Umbilical cord (tissue), 1 donor: ENCODE measurements at regions not wholly inside any gene's neighbourhood (a gene's known extent, or its start where the extent isn't known, plus 50 kb on each side); places are given as distances from the start of the nearest gene placed in this dataset.
A peak's percentile ranks its signal among the peaks of the same experiment; 100 is the strongest.

ENCODE experiments used
- DNase-seq: peaks from one replicate; pipeline ENCODE4 v3.0.0-alpha.2; 2015; ENCODE audit warnings: low spot score

DNA sequence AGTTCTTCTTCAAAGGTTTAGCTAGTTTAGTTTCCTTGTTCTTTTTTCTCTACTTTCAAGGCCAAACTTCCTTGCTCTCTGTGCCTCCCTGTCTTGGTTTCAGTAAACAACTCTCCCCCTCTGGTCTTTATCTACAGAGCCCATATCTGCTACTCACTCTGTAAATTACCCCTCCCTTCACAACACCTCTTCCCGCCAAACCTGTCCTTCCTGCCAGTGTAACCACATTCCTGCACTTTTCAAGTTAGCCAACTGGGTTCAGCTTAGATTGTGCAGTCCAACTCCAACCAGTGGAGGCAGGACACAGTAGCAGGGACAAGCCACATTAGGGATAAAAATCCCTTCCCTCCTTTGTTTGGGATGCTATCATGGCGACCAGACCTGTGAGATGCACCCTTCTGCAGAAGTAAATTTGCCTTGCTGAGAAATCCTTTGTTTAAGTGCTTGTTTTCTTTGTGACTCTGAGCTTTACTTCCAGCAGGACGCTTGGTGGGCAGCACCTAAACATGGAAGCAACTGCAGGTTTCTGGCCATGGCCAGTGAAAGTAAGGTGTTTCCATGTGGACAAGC lies 706.0 kb downstream of the KCNJ3 start:
- DNase-seq, result no peak

DNA sequence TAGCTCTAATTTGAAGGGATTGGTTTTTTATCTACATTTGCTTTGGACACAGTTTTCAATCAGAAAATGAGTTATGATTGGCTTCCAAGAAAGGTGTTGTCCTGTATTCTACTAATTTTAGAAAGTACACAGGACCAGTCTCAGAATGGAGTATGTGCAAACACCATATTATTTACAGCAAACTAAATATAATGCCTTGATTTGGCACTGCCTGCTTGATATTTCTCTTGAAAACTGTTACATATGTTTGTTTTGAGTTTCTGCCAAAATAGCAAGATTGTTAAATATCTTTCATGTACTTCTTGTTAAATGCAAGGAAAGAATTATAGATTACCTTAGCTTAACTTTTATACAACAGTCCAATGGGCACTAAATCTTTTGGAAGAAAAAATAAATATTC lies 694.9 kb downstream of the KCNJ3 start:
- DNase-seq, result no peak

DNA sequence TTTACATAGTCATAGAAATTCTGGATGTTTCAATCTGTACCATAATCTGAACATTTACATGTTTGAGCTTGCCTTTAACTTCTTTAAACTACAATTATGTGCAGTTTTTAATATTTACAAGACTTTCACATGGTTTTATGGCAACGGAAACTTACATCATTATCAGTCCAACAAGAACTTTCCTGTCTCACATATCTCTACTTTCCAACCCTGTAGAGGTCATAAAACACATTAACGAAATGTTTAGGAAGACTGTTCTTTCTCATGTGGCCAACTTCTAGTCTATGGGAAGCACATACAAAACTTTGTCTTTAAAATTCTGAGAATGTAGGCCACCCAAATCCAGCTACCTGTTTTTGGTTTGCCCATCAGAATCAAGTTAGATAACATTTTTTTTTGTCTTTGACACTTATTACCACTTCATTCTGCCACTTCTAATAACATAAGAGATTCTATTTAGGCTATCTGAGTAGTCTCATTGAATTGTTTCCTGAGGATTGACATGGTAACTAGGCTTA lies 693.2 kb downstream of the KCNJ3 start:
- DNase-seq, result peak; percentile 19

DNA sequence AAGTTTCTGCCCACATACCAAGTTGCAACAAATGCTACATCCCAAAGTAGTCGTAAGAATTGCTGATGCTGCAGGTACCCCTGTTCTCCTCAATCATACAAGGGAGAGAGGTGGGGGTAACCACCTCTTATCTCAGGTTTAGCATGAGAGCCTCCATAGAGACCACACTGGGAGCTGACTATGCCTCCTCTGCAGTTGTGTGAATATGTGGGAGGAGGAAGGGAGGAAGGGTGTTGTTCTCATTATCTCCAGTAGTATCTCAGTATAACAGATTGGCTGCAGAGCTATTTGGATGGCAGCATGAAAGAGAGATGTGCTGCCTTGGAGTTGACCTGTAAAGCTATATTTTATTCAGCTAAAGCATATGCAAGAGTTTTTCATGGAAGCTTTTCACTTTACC lies 690.7 kb downstream of the KCNJ3 start:
- no peak for DNase-seq

DNA sequence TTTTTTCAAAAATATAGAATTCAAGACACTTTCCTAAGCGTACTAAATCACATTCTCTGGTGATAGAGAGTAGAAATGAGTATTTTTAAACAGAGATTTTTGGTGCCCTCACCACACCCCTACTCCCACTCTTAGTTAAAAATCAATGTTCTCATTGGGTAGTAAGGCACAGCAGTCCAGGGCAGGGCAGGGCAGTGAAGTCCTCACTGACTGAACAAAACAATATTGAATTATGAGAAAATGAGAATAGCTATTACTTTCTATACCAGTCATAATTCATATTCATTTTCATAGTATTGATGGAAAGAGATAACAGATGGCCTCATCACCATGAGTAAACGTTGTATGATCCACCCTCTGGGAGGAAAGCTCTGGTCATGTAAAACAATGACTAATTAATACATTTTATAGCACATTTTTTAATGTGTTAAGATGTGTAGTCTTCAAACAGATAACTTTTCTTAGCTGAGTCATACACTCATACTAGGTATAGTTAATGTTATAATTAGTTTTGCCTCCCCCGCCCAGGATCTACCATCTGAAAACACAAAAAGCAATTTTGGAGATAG lies 686.1 kb downstream of the KCNJ3 start:
- no peak for DNase-seq

DNA sequence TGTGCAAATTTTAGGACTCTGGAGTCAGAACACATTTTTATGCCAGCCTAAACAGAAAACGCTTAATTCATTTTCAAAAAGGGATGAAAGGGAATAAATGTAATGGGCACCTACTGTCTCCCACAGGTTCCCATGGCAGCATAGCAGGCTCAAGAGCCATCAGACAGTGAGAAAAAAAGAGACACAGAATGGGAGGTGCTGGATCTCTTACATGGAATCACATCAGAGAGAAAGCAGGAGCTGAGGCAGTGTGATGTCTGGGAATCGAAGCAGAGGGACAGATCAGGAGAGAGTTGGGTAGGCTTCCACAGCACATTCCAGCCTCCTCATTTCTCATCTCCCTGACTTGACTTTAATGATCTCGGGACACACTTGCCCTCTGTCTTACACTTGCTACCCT lies 684.3 kb downstream of the KCNJ3 start:
- no peak for DNase-seq

DNA sequence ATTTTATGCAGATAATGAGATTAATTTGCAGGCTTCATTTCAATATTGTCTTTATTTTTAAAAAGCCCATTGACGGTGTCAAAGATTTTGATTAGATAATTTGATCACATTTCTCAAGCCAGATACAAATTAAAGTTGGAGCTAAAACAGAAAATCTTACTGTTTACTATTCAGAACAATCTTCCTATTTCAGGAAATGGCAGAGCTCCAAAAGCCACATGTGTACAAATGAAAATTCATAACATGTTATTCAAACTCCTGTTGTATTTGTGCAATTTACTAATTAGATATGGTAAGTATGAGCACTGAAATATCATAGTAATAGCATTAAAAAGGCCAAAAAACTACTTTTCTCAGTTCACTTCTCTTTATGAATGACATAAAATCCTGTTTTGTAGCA lies 682.9 kb downstream of the KCNJ3 start:
- no peak for DNase-seq

DNA sequence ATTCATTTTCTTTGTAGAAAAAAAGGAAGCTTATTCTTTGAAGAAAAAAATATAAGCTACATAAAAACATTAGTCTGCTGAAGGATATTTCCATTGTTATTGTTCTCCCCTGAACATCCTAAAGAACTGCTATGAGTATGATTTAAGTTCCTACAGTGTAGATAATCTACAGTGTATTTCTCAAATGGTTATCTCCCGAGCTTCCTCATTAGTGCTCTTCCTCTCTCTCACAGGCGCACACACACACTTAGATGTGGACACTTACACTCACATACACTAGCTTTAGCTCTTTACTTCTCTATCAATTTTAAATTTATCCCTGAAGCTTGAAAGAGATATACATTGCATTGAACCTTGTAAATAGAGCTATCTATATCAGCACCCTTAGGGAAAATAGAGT lies 681.0 kb downstream of the KCNJ3 start:
- DNase-seq, result no peak

DNA sequence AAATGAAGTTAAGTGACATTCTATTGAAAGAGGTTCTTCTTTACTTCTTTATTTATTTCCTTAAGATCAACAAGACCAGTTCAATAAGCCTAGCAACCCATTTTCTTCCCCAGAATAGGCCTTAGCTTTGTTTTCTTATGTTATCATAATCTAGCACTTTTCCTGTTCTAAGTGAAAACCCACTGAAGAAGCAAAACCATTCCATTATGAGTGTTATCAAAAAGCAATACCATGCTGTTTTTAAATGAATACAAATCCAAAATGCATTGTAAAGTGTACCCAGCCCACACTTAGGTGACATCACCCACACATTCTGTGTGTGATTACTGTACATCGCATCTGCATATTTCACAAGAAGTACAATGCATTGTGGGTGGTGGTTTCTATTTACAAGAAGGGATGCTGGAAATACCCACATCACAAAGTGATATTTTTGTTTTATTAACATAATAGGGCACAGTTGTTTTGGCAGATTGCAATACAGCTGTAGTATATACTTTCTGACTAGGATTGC lies 679.5 kb downstream of the KCNJ3 start:
- DNase-seq, result peak; percentile 25

DNA sequence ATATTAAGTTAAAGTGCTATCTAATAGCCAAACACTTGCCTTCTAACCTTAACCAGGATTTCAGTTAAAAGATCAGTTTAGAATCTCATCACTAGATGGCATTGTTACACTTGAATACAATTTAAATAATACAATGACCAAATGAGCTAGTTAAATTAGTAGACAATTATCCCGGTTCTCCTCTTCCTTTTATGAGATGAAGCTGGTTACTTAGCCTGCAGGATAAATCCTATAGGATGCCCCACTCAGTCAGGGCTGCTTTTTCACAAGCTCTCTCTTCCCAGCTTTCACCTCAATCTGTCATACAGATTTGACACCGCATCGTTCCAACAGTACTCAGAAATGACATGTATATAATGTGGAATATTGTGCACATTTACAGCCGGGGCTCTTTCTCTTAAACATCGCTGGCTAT lies 678.8 kb downstream of the KCNJ3 start:
- peak; percentile 22 for DNase-seq

DNA sequence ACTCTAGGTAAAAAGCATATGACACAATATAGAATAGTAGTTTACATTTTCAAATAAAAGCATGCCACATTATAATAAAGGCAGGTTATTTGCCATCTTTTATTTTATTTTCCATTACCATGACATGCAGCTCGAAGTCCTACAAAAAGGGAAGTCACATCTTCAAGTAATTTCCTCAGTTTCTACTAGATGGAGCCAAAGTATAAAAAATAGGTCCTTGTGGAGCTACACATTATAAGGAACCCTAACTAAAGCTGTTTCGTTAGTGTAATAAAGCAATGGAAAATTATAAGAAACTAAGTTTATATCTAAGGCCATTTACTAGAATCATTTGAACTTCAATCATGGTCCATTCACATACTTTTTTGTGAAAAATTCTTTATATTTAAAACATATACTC lies 674.5 kb downstream of the KCNJ3 start:
- DNase-seq, result peak; percentile 37

DNA sequence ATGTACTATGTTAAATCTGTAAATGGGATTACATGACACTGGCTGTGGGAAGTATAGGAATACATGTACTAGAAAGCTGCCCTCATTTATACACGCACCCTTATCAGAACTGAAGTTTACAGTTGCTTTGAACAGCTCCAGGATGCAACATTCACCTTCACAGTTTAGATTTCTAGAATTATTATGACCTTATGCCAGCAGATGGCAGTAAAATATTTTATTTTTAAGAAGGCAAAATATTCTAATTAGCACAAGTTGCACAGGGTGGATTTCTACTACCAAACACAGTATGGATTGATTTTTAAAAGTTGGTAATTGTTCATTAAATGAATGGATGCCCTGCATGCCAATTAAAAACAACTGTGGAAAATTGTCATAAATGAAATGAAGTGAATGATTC lies 670.4 kb downstream of the KCNJ3 start:
- DNase-seq, result no peak

DNA sequence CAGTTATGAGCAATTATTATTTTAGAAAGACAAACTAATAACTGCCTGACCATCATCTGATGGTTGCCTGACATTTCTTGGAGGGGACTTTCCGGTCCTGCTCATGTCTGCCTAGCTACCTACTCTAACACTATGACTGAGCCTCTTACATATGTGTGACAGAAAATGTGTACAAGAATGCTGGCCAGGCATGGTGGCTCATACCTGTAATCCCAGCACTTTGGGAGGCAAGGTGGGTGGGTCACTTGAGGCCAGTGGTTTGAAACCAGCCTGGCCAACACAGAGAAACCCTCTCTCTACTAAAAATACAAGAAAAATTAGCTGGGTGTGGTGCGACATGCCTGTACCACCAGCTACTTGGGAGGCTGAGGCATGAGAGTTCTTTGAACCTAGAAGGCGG lies 666.3 kb downstream of the KCNJ3 start:
- no peak for DNase-seq

DNA sequence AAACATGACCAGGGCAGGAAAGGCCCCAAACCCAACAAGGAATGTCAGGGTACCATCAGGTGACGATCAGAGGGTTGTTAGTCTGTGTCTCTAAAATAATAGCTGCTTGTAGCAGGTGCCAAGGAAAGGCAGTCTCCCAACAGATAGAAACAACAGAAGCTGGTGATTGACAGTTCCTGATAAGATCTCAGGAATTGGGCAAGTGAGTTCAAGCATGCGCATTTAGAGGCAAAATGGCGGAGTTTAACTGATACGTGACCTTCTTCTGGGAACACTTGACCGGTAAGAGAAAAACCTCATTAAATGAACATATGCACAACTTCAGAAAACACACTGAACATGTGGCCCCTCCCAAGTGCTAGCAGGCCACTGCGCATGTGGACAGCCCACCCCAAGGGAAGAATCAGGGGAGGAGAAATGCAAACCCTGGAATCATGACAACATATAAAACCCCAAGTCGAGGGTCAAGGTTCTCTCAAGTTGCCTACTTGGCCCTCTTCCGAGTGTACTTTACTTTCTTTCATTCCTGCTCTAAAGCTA lies 664.9 kb downstream of the KCNJ3 start:
- DNase-seq, result no peak

DNA sequence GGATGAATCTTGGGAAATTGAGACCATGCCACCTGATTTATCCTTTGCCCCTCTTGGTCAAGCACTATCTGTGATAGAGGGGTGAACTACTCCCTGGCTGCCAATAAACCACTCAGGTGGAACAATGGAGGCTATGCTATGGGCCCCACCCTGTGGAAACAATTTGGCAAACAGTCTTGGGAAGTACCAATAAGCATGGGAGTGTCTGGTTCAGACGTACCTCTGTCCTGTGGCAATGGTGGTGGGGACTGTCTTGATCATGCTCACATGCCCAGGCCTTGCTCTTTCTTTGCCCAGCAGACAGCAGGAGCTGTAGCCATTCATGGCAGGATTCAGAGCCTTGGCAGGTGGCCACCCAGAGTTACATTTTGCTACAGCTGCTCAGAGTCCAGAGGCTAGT lies 658.7 kb downstream of the KCNJ3 start:
- DNase-seq, result no peak

DNA sequence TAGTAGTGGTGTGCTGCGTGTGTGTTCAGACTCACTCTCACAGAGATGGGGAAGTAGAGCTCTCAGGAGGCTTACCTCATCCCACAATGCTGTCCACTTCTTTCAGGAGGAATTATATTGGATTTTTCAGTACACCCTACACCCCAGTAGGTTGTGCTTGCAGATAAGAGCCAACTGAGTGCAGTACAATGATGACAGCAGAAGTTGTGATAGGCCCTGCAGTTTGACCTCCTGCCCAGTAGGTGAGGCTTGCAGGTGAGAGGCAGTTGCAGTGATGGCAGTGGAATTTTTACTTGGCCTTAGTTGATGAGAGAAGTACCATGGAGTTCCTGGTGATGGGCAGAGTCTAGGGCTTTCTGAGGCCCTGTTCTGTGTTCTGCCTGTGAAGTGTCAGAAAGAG lies 657.8 kb downstream of the KCNJ3 start:
- DNase-seq, result no peak

DNA sequence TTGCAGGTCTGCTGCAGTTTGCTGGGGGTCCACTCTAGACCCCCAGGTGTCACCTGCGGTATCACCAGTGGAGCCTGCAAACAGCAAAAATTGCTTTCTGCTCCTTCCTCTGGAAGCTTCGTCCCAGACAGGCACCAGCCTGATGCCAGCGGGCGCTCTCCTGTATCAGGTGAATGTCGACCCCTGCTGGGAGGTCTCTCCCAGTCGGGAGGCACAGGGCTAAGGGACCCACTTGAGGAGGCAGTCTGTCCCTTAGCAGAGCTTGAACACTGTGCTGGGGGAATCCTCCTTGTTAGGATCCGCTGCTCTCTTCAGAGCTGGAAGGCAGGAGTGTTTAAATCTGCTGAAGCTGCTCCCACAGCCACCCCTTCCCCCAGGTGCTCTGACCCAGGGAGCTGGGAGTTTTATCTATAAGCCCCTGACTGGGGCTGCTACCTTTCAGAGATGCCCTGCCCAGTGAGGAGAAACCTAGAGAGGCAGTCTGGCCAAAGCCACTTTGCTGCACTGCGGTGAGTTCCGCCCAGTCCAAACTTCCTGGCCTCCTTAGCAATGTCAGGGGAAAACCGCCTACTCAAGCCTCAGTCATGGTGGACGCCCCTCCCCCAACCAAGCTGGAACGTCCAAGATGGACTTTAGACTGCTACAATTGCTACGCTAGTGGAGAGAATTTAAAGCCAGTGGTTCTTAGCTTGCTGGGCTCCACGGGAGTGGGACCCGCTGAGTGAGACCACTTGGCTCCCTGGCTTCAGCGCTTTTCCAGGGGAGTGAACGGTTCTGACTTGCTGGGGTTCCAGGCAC lies 652.5 kb downstream of the KCNJ3 start:
- no peak for DNase-seq

DNA sequence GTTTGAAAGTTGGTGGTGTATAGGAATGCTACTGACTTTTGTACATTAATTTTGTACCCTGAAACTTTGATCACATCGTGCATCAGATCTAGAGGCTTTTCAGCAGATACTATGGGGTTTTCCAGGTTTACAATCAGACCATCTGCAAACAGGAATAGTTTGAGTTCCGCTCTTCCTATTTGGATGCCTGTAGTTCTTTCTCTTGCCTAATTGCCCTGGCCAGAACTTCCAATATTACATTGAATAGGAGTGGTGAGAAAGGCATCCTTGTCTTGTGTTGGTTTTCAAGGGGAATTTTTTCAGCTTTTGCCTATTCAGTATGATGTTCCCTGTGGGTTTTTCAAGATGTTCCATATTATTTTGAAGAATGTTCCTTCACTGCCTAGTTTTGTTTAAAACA lies 633.5 kb downstream of the KCNJ3 start:
- DNase-seq, result no peak

DNA sequence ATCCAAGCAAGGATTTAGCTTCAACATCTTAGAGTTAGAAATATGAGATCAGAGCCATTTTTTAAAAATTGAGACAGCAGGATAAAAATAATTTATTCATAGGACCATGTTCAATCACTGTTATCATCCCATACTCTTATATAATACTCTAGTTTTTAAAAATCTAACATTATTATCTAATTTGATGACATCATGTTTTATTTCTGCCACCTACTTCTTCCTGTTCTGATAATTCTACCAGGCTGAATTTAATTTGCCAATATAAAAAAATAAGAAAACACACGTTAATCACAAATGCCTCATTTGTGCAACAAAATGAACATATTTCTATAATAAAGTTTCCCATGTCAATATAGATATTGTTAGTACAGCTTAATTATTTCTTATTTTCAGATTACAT lies 621.7 kb downstream of the KCNJ3 start:
- no peak for DNase-seq

DNA sequence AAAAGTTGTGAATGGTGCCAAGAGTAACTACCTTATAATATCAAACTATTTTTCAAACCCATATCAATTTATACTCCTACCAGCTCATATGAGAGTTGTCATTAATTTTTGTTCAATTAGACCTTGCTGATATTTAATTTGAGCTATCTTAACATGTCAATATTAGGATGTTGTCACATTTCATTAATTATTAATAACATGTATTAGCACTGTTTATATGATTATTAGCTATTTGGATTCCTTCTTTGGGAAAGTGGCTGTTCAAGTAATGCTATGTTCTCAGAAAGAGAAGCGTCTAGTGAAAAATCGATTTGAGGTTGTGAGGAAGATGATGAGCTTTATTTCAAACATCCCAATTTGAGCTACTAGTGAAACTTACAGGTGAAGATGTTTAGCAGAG lies 620.2 kb downstream of the KCNJ3 start:
- no peak for DNase-seq

DNA sequence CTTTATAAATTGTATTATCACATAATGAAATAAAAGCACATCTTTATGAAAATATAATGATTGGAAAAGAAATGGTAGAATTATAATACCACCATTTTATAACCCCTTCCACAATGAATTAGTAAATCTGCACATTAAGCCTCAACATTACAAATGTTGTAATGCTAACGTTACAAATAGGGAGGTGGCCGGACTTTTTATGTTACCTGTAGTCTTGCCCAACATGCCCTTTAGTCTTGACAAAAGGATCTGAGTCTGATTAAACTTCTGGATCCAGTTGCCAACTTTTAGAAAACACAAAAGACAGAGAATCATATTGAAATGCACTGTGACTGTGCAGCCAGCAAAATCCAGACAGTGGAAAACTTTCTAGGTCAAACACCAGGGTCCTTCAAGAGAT lies 617.3 kb downstream of the KCNJ3 start:
- DNase-seq, result no peak

DNA sequence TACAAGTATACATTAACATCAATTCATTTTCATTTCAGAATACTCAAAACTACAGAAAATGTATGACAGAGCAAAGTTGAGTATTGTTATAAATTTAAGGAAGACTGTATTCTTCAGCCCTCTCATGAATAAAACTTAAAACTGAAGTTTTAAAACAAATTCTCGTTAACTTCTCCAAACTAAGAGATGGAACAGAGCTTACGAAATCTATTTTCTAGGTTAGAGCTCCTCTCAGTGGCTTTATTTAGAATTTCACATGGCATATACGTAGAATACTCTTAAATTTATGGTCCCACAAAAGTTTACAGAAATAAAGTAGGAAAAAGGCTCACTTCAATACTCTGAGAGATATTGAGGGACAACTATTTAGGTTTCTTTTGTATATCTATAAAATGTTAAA lies 612.1 kb downstream of the KCNJ3 start:
- DNase-seq, result peak; percentile 58

DNA sequence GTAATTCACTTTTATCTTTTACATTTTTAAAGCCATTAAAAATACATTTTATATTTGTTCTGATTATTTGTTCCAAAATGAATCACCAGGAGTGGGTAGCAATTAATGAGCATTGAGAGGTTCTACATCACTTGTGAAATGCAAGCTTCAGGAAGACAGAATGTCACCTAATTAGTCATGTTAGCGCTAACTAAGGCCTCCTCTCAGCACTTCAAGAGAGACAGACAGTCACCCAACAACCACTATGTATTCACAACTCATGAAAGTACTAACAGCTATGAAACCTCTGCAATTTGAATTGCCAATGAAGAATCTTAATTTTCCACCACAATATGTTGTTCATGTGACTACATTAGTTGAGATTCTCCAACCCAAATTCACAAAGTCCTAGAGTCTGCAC lies 611.0 kb downstream of the KCNJ3 start:
- no peak for DNase-seq
